ENCODE measurements at regions not wholly inside any gene's neighbourhood (a gene's known extent, or its start where the extent isn't known, plus 50 kb on each side); places are given as distances from the start of the nearest gene placed in this dataset.

GRCh38 chr4:83996254-83996653 lies 460.3 kb downstream of the GPAT3 start:
- TF ChIP-seq, protein P1, sequence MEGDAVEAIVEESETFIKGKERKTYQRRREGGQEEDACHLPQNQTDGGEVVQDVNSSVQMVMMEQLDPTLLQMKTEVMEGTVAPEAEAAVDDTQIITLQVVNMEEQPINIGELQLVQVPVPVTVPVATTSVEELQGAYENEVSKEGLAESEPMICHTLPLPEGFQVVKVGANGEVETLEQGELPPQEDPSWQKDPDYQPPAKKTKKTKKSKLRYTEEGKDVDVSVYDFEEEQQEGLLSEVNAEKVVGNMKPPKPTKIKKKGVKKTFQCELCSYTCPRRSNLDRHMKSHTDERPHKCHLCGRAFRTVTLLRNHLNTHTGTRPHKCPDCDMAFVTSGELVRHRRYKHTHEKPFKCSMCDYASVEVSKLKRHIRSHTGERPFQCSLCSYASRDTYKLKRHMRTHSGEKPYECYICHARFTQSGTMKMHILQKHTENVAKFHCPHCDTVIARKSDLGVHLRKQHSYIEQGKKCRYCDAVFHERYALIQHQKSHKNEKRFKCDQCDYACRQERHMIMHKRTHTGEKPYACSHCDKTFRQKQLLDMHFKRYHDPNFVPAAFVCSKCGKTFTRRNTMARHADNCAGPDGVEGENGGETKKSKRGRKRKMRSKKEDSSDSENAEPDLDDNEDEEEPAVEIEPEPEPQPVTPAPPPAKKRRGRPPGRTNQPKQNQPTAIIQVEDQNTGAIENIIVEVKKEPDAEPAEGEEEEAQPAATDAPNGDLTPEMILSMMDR (IDR thresholded peaks at IDR 0.05): no peak
- TF ChIP-seq REST (IDR thresholded peaks at IDR 0.05; ENCODE audit: insufficient read depth in 1 of 2, low read depth in 2 of 2, low read length in 1 of 2): no peak
